ENCODE measurements at regions not wholly inside any gene's neighbourhood (a gene's known extent, or its start where the extent isn't known, plus 50 kb on each side); places are given as distances from the start of the nearest gene placed in this dataset.

DNA sequence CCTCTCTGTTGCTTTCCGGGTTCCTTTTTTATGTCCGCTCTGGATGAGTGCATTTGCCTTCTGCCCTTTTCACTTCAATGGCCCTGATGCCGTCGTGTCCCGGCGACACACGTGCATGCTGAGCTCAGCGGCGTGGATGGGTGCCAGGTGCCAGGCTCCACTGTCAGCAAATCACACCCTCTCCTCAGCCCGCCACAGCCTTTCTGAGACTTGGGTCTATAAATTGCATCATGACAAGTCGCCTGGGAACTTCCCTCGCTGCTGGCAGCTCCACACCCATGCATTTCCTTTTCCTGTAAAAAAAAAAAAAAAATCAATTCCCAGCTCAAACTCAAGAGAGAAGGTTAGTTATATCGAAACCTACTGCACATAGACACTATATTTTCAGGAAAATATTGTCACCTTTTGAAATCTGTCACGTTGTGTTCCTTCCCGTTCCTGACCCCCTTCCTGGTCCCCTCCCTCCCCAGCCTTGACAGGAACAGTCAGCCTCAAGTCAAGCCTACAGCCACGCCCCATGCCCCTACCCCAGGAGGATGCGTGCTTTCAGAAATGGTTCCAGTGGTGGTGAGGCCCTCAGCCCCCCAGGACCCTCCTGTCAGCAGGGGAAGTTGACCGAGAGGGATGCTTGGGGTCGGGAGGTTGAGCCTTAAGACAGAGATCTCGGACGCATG lies 110.3 kb upstream of the PTCH1 start:
- no peak for TF ChIP-seq CTCF (conservative IDR thresholded peaks at IDR 0.05 in 1 of 2, IDR thresholded peaks at IDR 0.05 in 1 of 2; ENCODE audit: extremely low read depth in 1 of 2, insufficient read depth in 1 of 2, low read depth in 1 of 2, low read length in 2 of 2)
- no peak for TF ChIP-seq EZH2 (IDR thresholded peaks at IDR 0.05; ENCODE audit: borderline replicate concordance, low read length)
